ENCODE measurements at regions not wholly inside any gene's neighbourhood (a gene's known extent, or its start where the extent isn't known, plus 50 kb on each side); places are given as distances from the start of the nearest gene placed in this dataset.

DNA sequence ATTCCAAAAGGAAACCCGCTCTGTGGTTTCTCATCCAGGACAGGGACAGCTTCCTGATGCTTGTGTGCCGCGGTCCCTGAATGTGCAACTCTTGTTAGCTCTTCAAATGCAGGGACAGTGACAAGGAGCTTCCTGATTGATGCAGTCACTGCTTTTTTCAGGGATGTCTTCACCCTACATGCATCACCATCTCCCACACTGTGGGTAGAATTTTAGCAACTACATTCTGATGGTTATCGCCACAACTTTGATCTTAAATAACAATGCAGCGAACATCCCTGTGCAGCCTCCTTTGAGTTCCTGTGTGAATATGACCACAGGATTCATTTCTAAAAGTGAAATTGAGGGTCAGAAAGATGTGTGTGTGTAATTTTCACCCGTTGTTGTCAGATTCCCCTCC, 115.0 kb downstream of the GGTLC2 start:
- Histone ChIP-seq H3K4me3 (no peak overlapping the region), H3K27ac (replicated peaks) (no peak overlapping the region), H3K27me3 (ENCODE audit: low read depth) (peaks cover 31% of the 10 kb centered on the region), H3K4me1 (no peaks in the 10 kb centered on the region), H3K9me3 (replicated peaks) (no peaks in the 10 kb centered on the region), H3K36me3 (no peaks in the 10 kb centered on the region)
- intact Hi-C loops (cut with micrococcal nuclease), result no loop called here
- TF ChIP-seq, protein P1, sequence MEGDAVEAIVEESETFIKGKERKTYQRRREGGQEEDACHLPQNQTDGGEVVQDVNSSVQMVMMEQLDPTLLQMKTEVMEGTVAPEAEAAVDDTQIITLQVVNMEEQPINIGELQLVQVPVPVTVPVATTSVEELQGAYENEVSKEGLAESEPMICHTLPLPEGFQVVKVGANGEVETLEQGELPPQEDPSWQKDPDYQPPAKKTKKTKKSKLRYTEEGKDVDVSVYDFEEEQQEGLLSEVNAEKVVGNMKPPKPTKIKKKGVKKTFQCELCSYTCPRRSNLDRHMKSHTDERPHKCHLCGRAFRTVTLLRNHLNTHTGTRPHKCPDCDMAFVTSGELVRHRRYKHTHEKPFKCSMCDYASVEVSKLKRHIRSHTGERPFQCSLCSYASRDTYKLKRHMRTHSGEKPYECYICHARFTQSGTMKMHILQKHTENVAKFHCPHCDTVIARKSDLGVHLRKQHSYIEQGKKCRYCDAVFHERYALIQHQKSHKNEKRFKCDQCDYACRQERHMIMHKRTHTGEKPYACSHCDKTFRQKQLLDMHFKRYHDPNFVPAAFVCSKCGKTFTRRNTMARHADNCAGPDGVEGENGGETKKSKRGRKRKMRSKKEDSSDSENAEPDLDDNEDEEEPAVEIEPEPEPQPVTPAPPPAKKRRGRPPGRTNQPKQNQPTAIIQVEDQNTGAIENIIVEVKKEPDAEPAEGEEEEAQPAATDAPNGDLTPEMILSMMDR (IDR thresholded peaks at IDR 0.05; ENCODE audit: borderline replicate concordance), result no peak
- DNase-seq, result no peak

DNA sequence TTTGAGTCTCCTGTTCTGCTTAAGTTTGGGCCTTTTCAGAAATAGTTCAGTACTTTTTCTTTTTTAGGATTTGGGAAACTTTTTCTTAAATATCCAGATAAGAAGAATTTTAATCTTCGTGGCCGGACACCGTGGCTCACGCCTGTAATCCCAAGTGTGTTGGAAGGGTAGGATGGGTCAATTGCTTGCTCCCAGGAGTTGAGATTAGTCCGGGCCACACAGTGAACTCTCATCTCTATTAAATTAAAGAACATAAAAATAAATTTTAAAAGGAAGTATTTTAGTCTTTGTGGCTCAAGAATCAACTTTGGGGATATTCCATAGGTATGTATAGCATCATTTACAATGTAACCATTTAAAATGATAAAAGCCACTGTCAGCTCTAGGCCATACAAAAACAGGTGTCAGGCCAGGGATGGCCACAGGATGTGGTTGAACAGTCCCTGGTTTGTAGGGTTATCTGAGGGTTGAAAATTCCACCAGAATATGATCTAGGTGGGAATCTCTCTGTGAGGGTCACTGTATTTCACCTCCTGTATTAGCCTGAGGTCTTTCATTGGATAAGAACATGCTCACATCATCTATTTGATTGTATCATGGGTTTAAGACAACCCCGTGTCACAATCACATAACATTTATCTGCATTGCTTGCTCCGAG, 115.6 kb downstream of the GGTLC2 start:
- TF ChIP-seq, protein P1 (IDR thresholded peaks at IDR 0.05; ENCODE audit: borderline replicate concordance), result no peak
- no peaks in the 10 kb centered on the region for H3K9me3 ChIP-seq (replicated peaks)
- H3K36me3 ChIP-seq, result no peaks in the 10 kb centered on the region
- H3K27ac ChIP-seq (replicated peaks), result no peak overlapping the region
- H3K27me3 ChIP-seq (ENCODE audit: low read depth), result peaks cover 24% of the 10 kb centered on the region
- intact Hi-C loops (cut with micrococcal nuclease), result no loop called here
- DNase-seq, result no peak
- no peak overlapping the region for H3K4me3 ChIP-seq
- H3K4me1 ChIP-seq, result no peaks in the 10 kb centered on the region

DNA sequence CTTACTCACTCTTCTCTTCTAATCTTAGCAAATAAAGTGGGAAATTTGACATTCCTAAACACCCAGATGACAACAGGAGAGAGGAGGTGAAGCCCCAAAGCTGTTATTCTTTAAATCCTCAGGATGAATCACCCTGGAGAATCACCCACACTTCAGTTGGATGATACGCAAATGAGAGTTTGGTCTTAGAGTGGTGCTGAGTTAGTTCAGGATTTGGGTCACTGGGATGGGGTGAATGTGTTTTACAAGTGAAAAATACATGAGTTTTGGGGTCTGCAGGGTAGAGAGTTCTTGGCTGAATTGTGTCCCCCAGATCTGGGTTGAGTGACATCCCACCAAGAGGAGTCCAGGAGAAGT, 117.2 kb downstream of the GGTLC2 start:
- H3K4me1 ChIP-seq, result no peaks in the 10 kb centered on the region
- H3K36me3 ChIP-seq, result no peaks in the 10 kb centered on the region
- no peak for DNase-seq
- TF ChIP-seq, protein P1 (IDR thresholded peaks at IDR 0.05; ENCODE audit: borderline replicate concordance), result no peak
- H3K4me3 ChIP-seq, result no peak overlapping the region
- H3K9me3 ChIP-seq (replicated peaks), result no peaks in the 10 kb centered on the region
- intact Hi-C loops (cut with micrococcal nuclease), result no loop called here
- no peak overlapping the region for H3K27ac ChIP-seq (replicated peaks)
- peaks cover 9% of the 10 kb centered on the region for H3K27me3 ChIP-seq (ENCODE audit: low read depth)

DNA sequence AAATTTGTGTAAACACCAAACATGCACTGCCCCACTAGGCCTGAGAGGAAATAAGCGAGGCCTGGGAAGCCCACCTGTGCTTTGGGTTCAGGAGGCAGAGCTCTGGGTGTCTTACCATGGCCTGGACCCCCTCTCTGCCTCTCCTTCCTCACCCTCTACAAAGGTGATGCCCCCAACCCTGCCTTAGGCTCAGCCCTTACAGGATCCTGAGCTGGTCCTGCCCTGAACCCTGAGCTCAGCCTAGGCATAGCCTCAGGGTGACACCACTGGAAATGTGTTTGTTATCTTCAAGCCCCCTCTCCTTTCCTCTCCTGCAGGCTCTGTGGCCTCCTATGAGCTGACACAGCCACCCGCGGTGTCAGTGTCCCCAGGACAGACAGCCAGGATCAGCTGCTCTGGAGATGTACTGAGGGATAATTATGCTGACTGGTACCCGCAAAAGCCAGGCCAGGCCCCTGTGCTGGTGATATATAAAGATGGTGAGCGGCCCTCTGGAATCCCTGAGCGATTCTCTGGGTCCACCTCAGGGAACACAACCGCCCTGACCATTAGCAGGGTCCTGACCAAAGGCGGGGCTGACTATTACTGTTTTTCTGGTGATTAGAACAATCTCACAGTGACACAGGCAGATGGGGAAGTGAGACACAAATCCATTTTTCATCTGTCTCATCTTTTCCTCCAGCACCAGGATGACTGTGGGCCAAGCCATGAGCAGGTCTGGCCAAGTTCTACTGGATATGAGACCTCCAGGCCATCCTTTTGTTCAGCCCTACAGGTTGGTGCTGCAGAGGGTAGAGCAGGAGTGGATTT, 117.8 kb downstream of the GGTLC2 start:
- Histone ChIP-seq H3K27ac (replicated peaks) (no peak overlapping the region), H3K9me3 (replicated peaks) (no peaks in the 10 kb centered on the region), H3K4me3 (no peak overlapping the region), H3K36me3 (no peaks in the 10 kb centered on the region), H3K27me3 (ENCODE audit: low read depth) (peaks cover 15% of the 10 kb centered on the region), H3K4me1 (no peaks in the 10 kb centered on the region)
- TF ChIP-seq, protein P1 (IDR thresholded peaks at IDR 0.05; ENCODE audit: borderline replicate concordance), result no peak
- intact Hi-C loops (cut with micrococcal nuclease), result no loop called here
- no peak for DNase-seq

DNA sequence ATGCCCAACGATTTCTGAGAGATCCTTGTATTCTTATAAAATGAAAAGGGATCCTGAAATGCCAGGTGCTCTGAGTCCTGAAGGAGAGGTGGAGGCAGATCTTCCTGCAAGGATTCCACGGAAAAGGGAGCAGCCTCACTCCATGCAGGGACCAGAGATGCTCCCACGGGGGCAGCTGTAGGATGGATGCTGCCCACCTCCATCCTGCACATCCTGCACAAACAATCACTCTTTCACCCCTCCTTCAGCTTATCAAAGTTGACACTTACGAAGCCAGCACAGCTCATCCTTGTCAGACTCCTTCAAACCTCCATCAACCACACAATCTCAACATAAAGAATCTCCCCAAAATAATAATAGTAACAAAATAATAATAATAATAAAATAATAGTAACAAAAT, 119.1 kb downstream of the GGTLC2 start:
- Histone ChIP-seq H3K9me3 (replicated peaks) (no peaks in the 10 kb centered on the region), H3K4me3 (no peak overlapping the region), H3K27me3 (ENCODE audit: low read depth) (peaks cover 28% of the 10 kb centered on the region), H3K36me3 (no peaks in the 10 kb centered on the region), H3K4me1 (no peaks in the 10 kb centered on the region), H3K27ac (replicated peaks) (no peak overlapping the region)
- DNase-seq, result no peak
- TF ChIP-seq, protein P1 (IDR thresholded peaks at IDR 0.05; ENCODE audit: borderline replicate concordance), result no peak
- intact Hi-C loops (cut with micrococcal nuclease), result no loop called here

Measured in left ventricle myocardium inferior (tissue), 1 donor.